Neuronal stem cell (in vitro differentiated cells): ENCODE measurements at regions not wholly inside any gene's neighbourhood (a gene's known extent, or its start where the extent isn't known, plus 50 kb on each side); places are given as distances from the start of the nearest gene placed in this dataset.

Source experiments
- DNase-seq: peaks from one replicate; pipeline ENCODE4 v3.0.0-alpha.2; 2013; ENCODE audit warnings: low spot score
- H2AFZ ChIP-seq: one replicate; pipeline ENCODE4 v1.6.1; 2013; ENCODE audit warnings: mild to moderate bottlenecking, low read length, inconsistent platforms
- H2AK5ac ChIP-seq: 2 replicates; pipeline ENCODE4 v1.6.1; 2013; ENCODE audit warnings: low read depth, mild to moderate bottlenecking, inconsistent platforms, low read length, moderate library complexity, mixed read lengths
- H2BK120ac ChIP-seq: 2 replicates; pipeline ENCODE4 v1.6.1; 2013; ENCODE audit warnings: low read depth, mild to moderate bottlenecking, inconsistent platforms, low read length, moderate library complexity, mixed read lengths
- H2BK12ac ChIP-seq: one replicate; pipeline ENCODE4 v1.6.1; 2013; ENCODE audit warnings: low read length, inconsistent platforms
- H2BK15ac ChIP-seq: 2 replicates; pipeline ENCODE4 v1.6.1; 2013; ENCODE audit warnings: mild to moderate bottlenecking, low read length, inconsistent platforms, mixed read lengths
- H2BK5ac ChIP-seq: one replicate; pipeline ENCODE4 v1.6.1; 2013; ENCODE audit warnings: inconsistent platforms, mild to moderate bottlenecking, low read length, moderate library complexity
- H3K14ac ChIP-seq: one replicate; pipeline ENCODE4 v1.6.1; 2013; ENCODE audit warnings: low read length, inconsistent platforms
- H3K18ac ChIP-seq: 2 replicates; pipeline ENCODE4 v1.6.1; 2013; ENCODE audit warnings: low read length, inconsistent platforms
- H3K23ac ChIP-seq: 2 replicates; pipeline ENCODE4 v1.6.1; 2013; ENCODE audit warnings: low read depth, mild to moderate bottlenecking, mixed read lengths, low read length, inconsistent platforms; ENCODE audit not compliant: poor library complexity
- H3K27ac ChIP-seq: replicated peaks from 3 replicates; pipeline ENCODE4 v1.5.1; 2013; ENCODE audit warnings: low read length, inconsistent platforms
- H3K27me3 ChIP-seq, 3 experiments: 2 replicates each; pipeline ENCODE4 v1.6.1; 2013; ENCODE audit warnings: low read length in 3 of 3, mild to moderate bottlenecking in 2 of 3, inconsistent platforms in 1 of 3, low read depth in 1 of 3, mixed read lengths in 1 of 3, moderate library complexity in 1 of 3; ENCODE audit not compliant: control insufficient read depth in 3 of 3, insufficient read depth in 3 of 3
- H3K36me3 ChIP-seq, 2 donors: replicated peaks in 1 of 2; 2 replicates each; pipeline ENCODE4 v1.6.1; 2013; ENCODE audit warnings: low read length in 2 of 2; ENCODE audit not compliant: control insufficient read depth in 2 of 2, insufficient read depth in 2 of 2
- H3K4ac ChIP-seq: 2 replicates; pipeline ENCODE4 v1.6.1; 2013; ENCODE audit warnings: inconsistent platforms, mild to moderate bottlenecking, low read length, moderate library complexity
- H3K4me1 ChIP-seq, 2 donors: 1 replicate in 1 of 2; 2 replicates in 1 of 2; pipeline ENCODE4 v1.6.1; 2013; ENCODE audit warnings: low read length in 2 of 2, low read depth in 1 of 2; ENCODE audit not compliant: control insufficient read depth in 2 of 2, insufficient read depth in 1 of 2
- H3K4me2 ChIP-seq: one replicate; pipeline ENCODE4 v1.6.1; 2013; ENCODE audit warnings: mild to moderate bottlenecking, low read length, inconsistent platforms; ENCODE audit not compliant: insufficient read depth, poor library complexity, severe bottlenecking
- H3K4me3 ChIP-seq, 2 donors: 2 replicates each; pipeline ENCODE4 v1.5.1; 2013; ENCODE audit warnings: low read length in 2 of 2, mild to moderate bottlenecking in 2 of 2, inconsistent platforms in 1 of 2, moderate library complexity in 1 of 2
- H3K79me1 ChIP-seq: one replicate; pipeline ENCODE4 v1.6.1; 2013; ENCODE audit warnings: low read depth, mild to moderate bottlenecking, inconsistent platforms, low read length, moderate library complexity
- H3K9ac ChIP-seq: one replicate; pipeline ENCODE4 v1.6.1; 2013; ENCODE audit warnings: mild to moderate bottlenecking, low read depth, low read length, inconsistent platforms; ENCODE audit not compliant: poor library complexity
- H3K9me3 ChIP-seq, 2 donors: replicated peaks in 1 of 2; 2 replicates each; pipeline versions ENCODE3 to v1.6.1; 2013; ENCODE audit warnings: low read length in 2 of 2, mild to moderate bottlenecking in 2 of 2, inconsistent platforms in 1 of 2, low read depth in 1 of 2, mixed read lengths in 1 of 2, moderate library complexity in 1 of 2; ENCODE audit not compliant: control insufficient read depth in 2 of 2, insufficient read depth in 1 of 2
- H4K8ac ChIP-seq: one replicate; pipeline ENCODE4 v1.6.1; 2013; ENCODE audit warnings: low read depth, mild to moderate bottlenecking, inconsistent platforms, low read length, moderate library complexity
- H4K91ac ChIP-seq: one replicate; pipeline ENCODE4 v1.6.1; 2013; ENCODE audit warnings: low read length, low read depth, mild to moderate bottlenecking, inconsistent platforms; ENCODE audit not compliant: poor library complexity
- WGBS, 2 donors: extraction: QIAGEN DNeasy Blood & Tissue Kit; methylation state at CpG; one replicate each; pipeline ENCODE4 v1.1.7; 2013; ENCODE audit warnings: missing lambda C conversion rate in 2 of 2, mixed read lengths in 1 of 2; ENCODE audit not compliant: insufficient read length in 2 of 2, insufficient replicate concordance in 1 of 2; ENCODE audit errors: extremely low coverage in 2 of 2; 5-methylcytosine and 5-hydroxymethylcytosine counted together

- Histone ChIP-seq H2AK5ac (no peak overlapping the region), H2BK15ac (no peak overlapping the region), H3K4ac (no peak overlapping the region), H3K27ac (no peak overlapping the region), H3K36me3 (no peaks in the 10 kb centered on the region), H3K4me1 (no peaks in the 10 kb centered on the region), H3K27me3 (no peaks in the 10 kb centered on the region), H3K4me3 (no peak overlapping the region), H3K9ac (no peak overlapping the region), H3K18ac (no peak overlapping the region), H3K79me1 (no peaks in the 10 kb centered on the region), H4K91ac (no peak overlapping the region), H2AFZ (no peak overlapping the region), H3K23ac (no peak overlapping the region), H2BK120ac (no peak overlapping the region), H2BK5ac (no peak overlapping the region), H2BK12ac (no peak overlapping the region), H3K9me3 (no peaks in the 10 kb centered on the region), H3K4me2 (no peak overlapping the region), H4K8ac (no peak overlapping the region), H3K14ac (no peak overlapping the region)
- no CpG with 5 or more reads among the region's 4 CpGs for WGBS, 2 donors
- DNase-seq = no peak
Observed at GRCh38 chr2:17069564-17069963, 403.9 kb upstream of the CYRIA start.

GRCh38 chr2:17068021-17068420, 402.4 kb upstream of the CYRIA start:
- no peak overlapping the region for H3K18ac ChIP-seq
- H3K4ac ChIP-seq = no peak overlapping the region
- no peak overlapping the region for H3K4me2 ChIP-seq
- DNase-seq = no peak
- H3K4me3 ChIP-seq = no peak overlapping the region
- H3K9me3 ChIP-seq = no peaks in the 10 kb centered on the region
- H2BK5ac ChIP-seq = no peak overlapping the region
- no peak overlapping the region for H3K9ac ChIP-seq
- no peak overlapping the region for H4K91ac ChIP-seq
- H2BK120ac ChIP-seq = no peak overlapping the region
- no peaks in the 10 kb centered on the region for H3K79me1 ChIP-seq
- H3K23ac ChIP-seq = no peak overlapping the region
- H3K4me1 ChIP-seq = no peaks in the 10 kb centered on the region
- H3K14ac ChIP-seq = no peak overlapping the region
- no peaks in the 10 kb centered on the region for H3K36me3 ChIP-seq
- no peak overlapping the region for H4K8ac ChIP-seq
- H2AFZ ChIP-seq = no peak overlapping the region
- H2BK12ac ChIP-seq = no peak overlapping the region
- no peak overlapping the region for H2BK15ac ChIP-seq
- no peak overlapping the region for H3K27ac ChIP-seq
- H3K27me3 ChIP-seq = no peaks in the 10 kb centered on the region
- no peak overlapping the region for H2AK5ac ChIP-seq
- no CpG with 5 or more reads among the region's 4 CpGs for WGBS, 2 donors

GRCh38 chr2:17065536-17065935, 399.9 kb upstream of the CYRIA start:
- Histone ChIP-seq H4K91ac (no peak overlapping the region), H3K18ac (no peak overlapping the region), H3K4me1 (no peaks in the 10 kb centered on the region), H2BK12ac (no peak overlapping the region), H2AFZ (no peak overlapping the region), H2BK120ac (no peak overlapping the region), H3K23ac (no peak overlapping the region), H3K27ac (no peak overlapping the region), H3K9ac (no peak overlapping the region), H3K4me3 (no peak overlapping the region), H3K27me3 (no peaks in the 10 kb centered on the region), H3K14ac (no peak overlapping the region), H2BK5ac (no peak overlapping the region), H3K36me3 (no peaks in the 10 kb centered on the region), H3K4me2 (no peak overlapping the region), H2AK5ac (no peak overlapping the region), H3K79me1 (no peaks in the 10 kb centered on the region), H4K8ac (no peak overlapping the region), H3K4ac (no peak overlapping the region), H2BK15ac (no peak overlapping the region), H3K9me3 (no peaks in the 10 kb centered on the region)
- no peak for DNase-seq
- WGBS, 2 donors = no CpG with 5 or more reads among the region's 6 CpGs

GRCh38 chr2:17061028-17061427, 395.4 kb upstream of the CYRIA start:
- no CpG with 5 or more reads among the region's 2 CpGs for WGBS, 2 donors

More at GRCh38 chr2:17061028-17061427, 395.4 kb upstream of the CYRIA start:
- peaks cover 0 to 7% of the 10 kb centered on the region in 2 donors for H3K4me1 ChIP-seq
- H2BK120ac ChIP-seq = no peak overlapping the region
- H3K14ac ChIP-seq = no peak overlapping the region
- H2AFZ ChIP-seq = no peak overlapping the region
- no peaks in the 10 kb centered on the region for H3K27me3 ChIP-seq
- H3K36me3 ChIP-seq = no peaks in the 10 kb centered on the region
- no peak overlapping the region for H3K4me2 ChIP-seq
- H2BK12ac ChIP-seq = no peak overlapping the region
- H2BK5ac ChIP-seq = no peak overlapping the region
- no peak overlapping the region for H3K23ac ChIP-seq
- H2BK15ac ChIP-seq = no peak overlapping the region
- H3K4me3 ChIP-seq = no peak overlapping the region
- no peak for DNase-seq
- H3K9me3 ChIP-seq = no peaks in the 10 kb centered on the region
- no peak overlapping the region for H3K4ac ChIP-seq
- H3K9ac ChIP-seq = no peak overlapping the region
- no peak overlapping the region for H3K27ac ChIP-seq
- no peak overlapping the region for H4K91ac ChIP-seq
- H4K8ac ChIP-seq = no peak overlapping the region
- H2AK5ac ChIP-seq = no peak overlapping the region
- H3K18ac ChIP-seq = no peak overlapping the region
- H3K79me1 ChIP-seq = no peaks in the 10 kb centered on the region
